HG03378 (cell line): ENCODE measurements at regions not wholly inside any gene's neighbourhood (a gene's known extent, or its start where the extent isn't known, plus 50 kb on each side); places are given as distances from the start of the nearest gene placed in this dataset.
"Not testable (repeated sequence)": the region's sequence is repeated elsewhere in the genome, so short reads cannot be mapped to it uniquely, and the experiment has no call there.

Experiments used
- ATAC-seq: cut with Tn5 transposase; IDR thresholded peaks from one replicate; pipeline ENCODE4 v1.9.1; 2021; ENCODE audit warnings: mild to moderate bottlenecking, moderate library complexity; ENCODE audit not compliant: unreplicated experiment

DNA sequence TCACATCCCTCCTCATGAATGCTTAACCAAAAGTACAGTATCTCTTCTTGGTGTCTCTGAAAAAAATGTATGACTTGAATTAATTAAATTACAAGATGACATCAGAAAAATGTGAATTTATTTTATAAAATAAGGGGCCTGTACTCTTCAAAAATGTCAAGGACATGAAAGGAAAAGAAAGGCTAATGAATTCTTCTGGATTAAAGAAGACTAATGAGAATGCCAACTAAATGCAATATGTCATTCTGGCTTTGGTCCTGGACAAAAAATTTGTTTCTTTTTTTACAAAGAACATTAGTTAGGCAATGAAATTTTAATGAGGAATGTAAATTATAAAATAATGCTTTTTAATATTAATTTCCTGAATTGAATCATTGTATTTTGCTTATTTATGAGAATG lies 1125.7 kb downstream of the DNAJB9 start:
- ATAC-seq: no peak

DNA sequence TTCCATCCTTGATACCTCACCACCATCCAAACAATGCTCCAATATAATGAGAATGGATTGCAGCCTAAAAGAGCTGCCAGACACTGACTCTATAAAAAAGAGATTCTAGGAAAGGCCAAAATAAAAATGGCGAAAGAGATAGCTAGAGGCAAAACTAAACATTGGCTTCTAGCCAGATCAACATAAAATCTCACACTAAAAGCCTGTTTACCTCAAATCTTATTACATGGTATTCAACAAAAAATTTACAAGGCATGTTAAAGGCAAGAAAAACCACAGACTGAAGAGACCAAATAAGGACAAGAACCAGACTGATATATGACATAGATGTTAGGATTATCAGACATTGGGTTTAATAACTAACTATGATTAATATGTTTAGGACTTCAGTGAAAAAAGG lies 1127.0 kb downstream of the DNAJB9 start:
- no peak for ATAC-seq

DNA sequence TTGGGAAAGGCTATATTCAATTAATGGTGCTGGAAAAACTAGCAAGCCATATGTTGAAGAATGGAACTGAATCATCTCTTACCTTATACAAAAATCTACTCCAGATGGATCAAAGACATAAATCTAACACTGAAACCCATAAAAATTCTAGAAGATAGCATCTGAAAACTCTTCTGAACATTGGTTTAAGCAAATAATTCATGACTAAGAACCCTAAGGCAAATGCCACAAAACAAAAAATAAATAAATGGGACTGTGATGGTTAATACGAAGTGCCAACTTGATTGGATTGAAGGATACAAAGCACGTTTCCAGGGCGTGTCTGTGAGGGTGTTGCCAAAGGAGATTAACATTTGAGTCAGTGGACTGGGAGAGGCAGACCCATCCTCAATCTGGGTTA lies 1130.0 kb downstream of the DNAJB9 start:
- no peak for ATAC-seq

DNA sequence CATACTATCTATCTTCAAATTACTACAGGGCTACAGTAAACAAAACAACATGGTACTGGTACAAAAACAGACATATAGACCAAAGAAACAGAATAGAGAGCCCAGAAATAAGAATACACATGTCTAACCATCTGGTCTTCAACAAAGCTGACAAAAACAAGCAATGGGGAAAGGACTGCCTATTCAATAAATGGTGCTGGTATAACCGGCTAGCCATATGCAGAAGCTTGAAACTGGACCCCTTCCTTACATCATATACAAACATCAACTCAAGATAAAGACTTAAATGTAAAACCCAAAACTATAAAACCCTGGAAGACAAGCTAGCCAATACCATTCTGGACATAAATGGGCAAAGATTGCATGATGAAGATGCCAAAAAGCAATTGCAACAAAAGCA lies 1143.7 kb downstream of the DNAJB9 start:
- ATAC-seq: no peak

DNA sequence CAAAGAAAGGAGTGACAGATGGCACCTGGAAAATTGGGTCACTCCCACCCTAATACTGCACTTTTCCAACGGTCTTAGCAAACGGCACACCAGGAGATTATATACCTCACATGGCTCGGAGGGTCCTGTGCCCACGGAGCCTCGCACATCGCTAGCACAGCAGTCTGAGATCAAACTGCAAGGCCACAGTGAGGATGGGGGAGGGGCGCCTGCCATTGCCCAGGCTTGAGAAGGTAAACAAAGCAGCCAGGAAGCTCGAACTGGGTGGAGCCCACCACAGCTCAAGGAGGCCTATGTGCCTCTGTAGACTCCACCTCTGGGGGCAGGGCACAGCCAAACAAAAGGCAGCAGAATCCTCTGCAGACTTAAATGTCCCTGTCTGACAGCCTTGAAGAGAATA lies 1149.7 kb downstream of the DNAJB9 start:
- not testable (repeated sequence) for ATAC-seq

DNA sequence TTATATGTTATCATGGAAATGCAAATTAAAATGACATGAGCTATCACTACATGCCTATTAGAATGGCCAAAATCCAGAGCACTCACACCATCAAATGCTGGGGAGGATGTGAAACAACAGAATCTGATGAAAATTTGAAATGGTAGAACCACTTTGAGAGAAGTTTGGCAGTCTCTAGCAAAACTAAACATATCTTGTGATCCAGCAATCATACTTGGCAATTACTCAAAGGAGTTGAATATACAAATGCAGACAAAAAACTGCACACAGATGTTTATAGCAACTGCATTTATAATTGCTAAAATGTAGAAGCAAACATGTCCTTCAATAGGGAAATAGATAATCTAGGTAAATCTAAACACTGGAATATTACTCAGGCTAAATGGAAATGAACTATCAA lies 1164.9 kb downstream of the DNAJB9 start:
- ATAC-seq: no peak

DNA sequence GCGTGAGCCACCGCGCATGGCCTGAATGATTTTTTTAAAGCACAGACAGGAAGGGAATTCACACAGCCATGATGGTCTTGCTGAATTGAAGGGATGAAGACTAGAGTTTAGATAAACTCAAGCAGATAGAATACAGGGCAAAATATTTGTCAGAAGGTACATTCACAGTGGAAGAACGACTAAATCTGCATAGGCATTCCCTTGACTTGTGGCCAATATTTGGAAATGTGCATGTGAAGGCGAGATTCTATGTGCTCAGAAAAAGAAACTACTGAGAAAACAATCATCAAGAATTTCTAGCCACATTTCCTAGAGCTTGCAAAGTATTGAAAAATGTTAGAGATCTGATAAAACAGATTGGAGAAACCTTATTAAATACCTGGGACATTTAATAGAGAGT lies 1166.2 kb downstream of the DNAJB9 start:
- ATAC-seq: no peak

DNA sequence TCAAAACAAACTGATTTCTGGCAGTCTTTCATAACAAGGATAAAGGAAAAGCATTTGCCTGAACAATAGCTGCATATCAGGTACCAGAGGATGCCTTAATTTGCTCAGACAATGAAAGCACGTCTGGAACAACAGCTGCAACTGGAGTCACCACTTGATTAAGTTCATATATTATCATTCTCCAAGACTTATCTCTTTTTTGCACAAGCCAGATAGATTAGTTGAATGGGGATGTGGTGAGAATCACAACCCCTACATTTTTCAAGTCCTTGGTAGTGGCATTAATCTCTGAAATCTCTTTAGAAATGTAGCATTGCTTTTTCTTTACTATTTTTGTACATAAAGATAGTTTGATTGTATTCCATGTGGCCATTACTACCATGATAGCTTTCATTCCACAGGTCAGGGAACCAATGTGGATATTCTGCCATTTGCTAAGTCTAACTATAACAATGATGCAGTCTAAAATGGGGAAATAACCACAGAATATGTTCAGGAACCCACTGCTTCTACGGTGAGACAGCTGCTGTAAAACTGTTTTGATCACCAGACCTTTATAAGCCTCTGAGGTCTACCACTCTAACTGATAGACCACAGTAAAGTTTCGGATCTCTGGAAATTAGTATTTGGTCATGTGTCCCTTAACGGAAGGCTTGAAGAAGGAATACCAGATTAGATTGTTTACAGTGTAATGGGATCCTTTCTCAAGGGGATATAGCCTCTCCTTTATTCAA lies 1176.2 kb downstream of the DNAJB9 start:
- no peak for ATAC-seq

DNA sequence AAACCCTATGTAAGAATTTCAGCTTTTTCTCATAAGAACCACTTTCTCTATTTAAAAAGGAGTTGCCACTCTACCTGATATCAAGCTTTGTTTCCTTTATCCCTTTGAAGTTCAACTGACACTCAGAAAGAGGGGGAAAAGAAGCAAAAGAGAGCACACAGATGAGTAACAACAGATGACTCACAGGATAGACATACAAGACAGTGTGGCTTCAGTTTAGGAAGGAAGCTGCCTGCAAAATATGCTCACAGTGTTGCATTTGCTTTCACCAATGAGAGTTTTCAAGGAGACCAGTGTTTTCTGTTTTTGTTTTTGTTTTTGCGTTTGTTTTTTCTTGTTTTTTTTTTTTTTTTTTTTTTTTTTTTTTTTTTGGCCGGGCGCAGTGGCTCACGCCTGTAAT lies 1181.6 kb downstream of the DNAJB9 start:
- no peak for ATAC-seq

DNA sequence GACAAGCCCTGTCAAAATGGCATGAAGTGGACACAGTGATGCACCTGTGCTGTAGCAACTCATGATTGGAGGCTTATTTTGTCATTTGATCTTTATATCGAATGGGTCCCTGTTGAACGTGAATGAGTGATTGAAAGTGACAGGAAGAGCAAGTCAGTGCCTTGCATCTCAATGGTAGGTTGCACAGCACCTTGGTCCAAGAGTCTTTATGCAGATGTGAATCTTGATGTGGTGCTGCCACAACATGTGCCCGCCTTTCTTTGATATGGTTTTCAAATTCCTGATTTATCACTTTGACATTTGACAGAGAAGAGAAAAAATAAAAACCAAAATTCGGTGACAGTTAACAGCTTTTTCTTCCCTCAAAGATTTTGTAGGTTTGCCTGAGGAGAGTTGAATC lies 1182.4 kb downstream of the DNAJB9 start:
- ATAC-seq: no peak

DNA sequence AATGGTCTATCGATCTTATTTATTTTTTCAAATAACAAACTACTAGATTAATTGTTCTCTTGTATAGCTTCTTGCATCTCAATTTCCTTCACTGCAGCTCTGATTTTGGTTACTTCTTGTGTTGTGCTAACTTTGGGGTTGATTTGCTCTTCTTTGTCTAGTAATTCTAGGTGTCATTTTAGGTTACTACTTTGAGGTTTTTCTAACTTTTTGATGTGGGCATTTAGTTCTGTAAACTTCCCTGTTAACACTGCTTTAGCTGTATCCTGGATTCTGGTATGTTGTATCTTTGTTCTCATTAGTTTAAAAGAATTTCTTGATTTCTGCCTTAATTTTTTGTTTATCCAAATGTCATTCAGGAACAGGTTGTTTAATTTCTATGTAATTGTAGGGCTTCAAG lies 1188.0 kb downstream of the DNAJB9 start:
- no peak for ATAC-seq

DNA sequence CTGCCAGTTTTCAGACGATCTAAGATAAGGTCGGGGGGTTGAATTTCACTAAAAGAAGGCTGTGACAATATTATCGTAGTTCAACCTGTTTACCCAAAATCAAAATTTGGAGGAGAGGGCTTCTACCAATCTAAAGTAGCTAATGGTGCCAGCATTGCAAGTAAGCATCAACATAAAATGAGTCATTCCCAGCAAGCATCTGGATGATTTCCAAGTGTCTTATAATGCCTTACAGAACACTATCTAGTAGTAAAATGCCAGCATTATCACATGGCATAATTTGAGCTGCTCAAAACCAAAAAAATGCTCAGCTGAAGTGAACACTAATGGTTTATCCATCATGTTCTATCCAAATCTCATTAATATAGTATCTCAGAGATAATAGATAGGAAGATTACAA lies 1193.9 kb downstream of the DNAJB9 start:
- no peak for ATAC-seq

DNA sequence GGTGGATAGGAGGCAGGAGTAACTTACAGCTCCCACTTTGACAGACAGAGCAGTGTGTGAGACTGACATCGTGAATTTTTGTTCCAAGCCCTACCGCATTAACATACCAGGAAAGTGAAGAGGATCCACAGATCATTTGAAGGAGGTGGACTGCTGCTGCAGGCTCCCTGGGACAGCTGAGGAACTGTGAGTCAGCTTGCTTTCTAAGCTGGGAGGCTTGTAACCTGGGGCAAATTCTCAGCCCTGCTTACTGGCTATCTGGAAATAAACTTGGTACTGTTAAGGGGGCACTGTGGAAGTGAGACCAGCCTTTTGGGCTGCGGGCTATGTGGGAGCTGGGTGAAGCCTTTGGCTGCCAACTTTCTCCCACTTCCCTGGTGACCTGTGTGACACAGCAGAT lies 1202.5 kb downstream of the DNAJB9 start:
- ATAC-seq: no peak

DNA sequence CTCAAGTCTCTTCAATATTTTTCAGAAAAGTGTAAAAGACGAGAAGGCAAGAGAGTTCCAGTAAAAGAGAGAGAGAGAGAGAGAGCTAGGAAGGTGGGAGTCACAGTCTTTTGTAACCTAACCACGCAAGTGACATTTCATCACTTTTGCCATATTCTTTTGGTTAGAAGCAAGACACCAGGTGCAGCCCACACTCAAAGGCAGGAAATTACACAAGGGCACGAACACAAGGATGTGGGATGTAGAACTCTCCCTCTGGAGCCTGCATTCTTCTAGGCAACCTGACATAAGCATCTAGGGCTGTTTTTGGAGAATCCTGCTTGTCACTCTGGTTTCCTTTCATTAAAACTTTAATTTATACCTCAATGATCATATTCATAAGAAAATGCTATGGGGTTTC lies 1213.1 kb downstream of the DNAJB9 start:
- no peak for ATAC-seq

DNA sequence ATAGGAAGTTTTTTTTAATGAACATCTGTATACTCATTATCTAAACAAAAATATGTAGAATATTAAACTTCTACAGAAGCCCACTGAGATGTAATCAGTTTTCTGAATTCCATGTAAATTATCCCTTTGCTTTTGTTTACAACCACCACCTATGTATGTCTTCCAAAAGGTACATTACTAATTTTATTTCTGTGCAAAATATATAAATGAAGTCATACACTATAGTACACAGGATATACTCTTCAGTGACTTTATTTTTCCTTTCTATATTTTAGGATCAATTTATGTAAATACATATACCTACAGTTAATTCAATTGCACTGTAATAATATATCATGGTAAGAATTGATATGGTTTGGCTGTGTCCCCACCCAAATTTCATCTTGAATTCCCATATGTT lies 1236.9 kb downstream of the DNAJB9 start:
- ATAC-seq: no peak

DNA sequence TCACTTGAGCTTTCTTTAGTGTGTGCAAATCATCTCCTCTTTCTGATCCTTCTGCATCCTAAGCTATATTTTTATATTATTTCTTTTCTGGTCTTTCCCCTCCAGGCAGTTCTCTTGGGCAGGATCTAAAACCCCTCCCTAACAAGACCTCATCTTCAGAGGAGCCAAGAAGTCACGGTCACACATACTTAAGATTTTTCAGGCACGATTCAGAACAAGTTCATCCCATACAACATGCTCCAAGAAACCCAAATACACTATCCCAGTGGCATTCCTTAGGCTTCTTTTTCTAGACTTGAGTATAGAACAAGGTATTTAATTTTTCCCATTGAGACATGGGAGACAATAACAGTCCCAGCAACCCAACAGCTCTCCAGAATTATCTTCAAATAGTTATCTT lies 1251.5 kb downstream of the DNAJB9 start:
- no peak for ATAC-seq

DNA sequence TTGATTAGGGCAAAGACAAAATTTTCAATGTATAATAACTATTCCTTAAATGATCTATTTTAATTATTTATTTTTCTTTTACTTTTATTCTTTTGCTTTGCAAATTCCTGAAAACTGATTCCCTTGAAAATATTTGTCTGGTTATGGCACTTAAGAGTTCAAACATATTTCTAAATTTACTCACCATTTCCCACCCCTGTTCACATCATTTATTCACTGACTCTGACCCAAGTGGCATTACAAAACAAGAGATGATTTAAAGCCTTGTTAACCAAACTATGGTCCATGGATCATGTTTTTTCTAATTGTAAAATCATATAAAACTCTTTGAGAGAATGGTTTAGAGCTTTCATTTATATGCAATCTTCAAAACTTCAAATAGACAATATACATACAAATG lies 1256.1 kb upstream of the LRRN3 start:
- no peak for ATAC-seq

DNA sequence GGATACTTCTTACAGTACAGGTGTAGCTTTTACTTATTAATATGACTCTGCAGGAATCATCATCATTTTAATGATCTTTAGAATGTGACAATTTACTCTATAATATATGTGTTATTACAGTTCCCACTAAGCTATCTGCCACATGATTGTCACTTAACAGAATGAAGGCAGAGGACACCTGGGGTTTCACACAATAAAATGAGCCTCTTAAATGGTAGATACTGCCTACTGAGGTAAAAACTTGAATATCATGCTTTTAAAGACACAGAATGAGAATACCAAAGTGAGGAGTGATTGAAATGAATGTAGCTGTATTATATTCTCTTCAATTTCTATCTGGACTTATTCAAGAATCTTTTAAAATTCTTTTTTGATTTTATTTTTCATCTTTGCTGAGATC lies 1255.3 kb upstream of the LRRN3 start:
- ATAC-seq: no peak

DNA sequence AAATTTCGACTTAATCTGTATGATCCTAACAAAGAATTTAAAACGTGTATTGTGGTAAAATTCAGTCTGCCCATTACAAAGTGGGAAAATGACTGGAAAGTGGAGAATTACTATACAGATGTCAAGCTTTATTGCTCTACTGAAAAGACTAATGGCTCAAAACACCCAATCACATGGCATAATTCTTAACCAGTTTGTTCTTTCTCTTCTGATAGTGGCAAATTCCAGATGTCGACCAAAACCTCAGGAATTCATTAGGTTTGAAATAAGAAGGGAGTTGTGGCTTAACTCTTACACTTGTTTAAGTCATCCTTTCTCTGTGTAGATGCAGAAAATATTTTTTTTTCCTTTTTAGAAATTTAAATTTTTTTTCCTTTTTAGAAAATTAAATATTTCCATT lies 1254.9 kb upstream of the LRRN3 start:
- ATAC-seq: no peak

DNA sequence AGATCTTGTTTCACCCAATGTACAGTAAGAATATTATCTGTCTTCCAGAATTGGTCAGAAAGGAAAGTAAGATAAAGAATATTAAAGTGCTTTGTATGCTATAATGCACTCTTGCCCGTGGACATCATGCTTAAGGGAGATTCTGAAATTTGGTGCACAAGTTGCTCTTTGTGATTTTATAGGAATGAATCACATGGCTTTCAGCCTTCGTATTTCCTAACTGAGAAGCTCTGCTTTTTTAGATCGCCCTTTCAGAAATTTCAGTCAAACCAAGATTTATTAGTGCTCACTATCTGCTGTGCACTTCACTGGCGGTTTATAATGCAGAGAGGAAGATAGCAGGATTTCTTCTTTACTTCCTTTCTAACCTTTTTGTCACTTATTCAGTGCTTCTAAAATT lies 1248.5 kb upstream of the LRRN3 start:
- no peak for ATAC-seq

DNA sequence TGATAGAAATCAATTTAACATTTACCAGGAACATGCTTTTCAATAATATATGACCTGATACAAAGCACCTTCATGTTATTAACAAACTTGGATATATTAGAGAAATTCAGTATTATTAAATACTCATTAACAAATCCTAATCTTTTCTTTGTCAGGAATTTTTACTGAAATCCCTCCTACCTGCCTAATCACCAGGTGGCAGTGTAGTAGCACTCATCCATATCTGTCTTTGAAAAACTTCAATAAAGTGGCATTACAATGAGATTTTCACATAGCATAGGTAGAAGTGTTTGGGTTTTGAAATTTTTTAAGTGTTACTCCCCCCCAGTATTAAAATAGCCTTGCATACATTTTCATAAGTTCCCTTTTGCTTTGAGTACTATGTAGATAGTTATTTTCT lies 1246.6 kb upstream of the LRRN3 start:
- ATAC-seq: no peak

DNA sequence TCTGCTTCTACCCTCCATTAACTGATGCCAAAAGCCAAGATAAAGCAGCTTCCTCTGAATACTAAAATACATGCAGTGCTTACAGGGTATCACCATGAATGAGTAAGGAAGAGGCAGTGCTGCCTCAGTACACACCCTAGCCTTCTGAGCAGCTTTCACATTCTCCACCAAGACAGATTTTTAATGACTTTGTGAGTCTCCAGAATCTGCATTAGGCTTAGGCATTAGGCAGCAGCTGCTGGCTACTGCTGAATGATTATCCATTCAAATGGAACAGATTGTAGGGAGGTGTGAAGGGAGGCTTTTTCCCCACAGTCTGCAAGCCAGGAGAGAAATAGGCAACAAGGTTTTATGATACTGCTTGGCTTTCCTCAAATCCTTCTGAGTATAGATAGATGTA lies 1226.7 kb upstream of the LRRN3 start:
- ATAC-seq: no peak

DNA sequence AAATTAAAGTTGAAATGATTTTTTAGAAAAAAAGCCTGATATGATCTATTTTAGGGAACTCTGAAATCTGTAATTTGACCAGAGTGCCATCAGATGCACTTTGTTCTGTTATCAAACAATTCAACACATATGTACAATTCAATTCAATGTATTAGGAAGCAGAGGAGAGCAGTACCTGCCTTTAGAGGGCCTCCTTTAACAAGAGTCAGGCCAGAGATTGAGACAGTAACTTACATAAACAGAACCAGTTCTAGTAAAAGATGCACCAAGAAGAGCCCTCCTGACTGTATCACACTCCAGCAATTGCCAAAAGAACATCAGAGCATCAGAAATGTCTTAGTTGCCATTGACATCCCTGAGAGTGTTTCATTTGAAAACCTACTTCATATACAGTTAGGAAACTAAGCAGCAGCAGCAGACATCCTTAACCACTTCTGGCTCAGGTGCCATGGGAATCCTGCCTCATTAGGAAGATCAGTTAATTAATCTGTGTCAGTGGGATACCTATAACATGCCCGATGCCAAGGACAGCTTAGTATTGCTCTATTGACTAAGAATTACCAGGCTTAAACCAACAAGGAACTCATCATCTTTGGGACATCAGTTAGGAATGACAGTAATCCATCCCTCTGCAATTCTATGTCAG lies 1222.6 kb upstream of the LRRN3 start:
- no peak for ATAC-seq
